Sigmoid colon (tissue), 4 donors: ENCODE measurements at regions not wholly inside any gene's neighbourhood (a gene's known extent, or its start where the extent isn't known, plus 50 kb on each side); places are given as distances from the start of the nearest gene placed in this dataset.

Experiments
- EP300 ChIP-seq, 4 donors: sonication (generic); formaldehyde crosslinking; IDR thresholded peaks; one replicate each; pipeline ENCODE4 v1.6.1; 2017; ENCODE audit warnings: antibody characterized with exemption in 4 of 4
- POLR2A ChIP-seq, 2 donors: fragments of 450-650 bp; IDR thresholded peaks; one replicate each; pipeline ENCODE4 v1.6.1; 2016; ENCODE audit warnings: antibody characterized with exemption in 2 of 2, mild to moderate bottlenecking in 2 of 2, moderate library complexity in 2 of 2
- TF ChIP-seq, protein P1 (sequence below), 4 experiments: fragments of 450-650 bp in 3 of 4; fragments of 200-600 bp in 1 of 4; IDR thresholded peaks; one replicate each; pipeline ENCODE4 v1.5.1; 2016 to 2019; ENCODE audit warnings: antibody characterized with exemption in 4 of 4, mild to moderate bottlenecking in 3 of 4, moderate library complexity in 2 of 4

GRCh38 chr3:147030274-147030673 lies 376.1 kb downstream of the ZIC4 start:
- TF ChIP-seq POLR2A (IDR thresholded peaks at IDR 0.05) (no peak), EP300 (IDR thresholded peaks at IDR 0.05) (no peak)
- TF ChIP-seq, protein P1, sequence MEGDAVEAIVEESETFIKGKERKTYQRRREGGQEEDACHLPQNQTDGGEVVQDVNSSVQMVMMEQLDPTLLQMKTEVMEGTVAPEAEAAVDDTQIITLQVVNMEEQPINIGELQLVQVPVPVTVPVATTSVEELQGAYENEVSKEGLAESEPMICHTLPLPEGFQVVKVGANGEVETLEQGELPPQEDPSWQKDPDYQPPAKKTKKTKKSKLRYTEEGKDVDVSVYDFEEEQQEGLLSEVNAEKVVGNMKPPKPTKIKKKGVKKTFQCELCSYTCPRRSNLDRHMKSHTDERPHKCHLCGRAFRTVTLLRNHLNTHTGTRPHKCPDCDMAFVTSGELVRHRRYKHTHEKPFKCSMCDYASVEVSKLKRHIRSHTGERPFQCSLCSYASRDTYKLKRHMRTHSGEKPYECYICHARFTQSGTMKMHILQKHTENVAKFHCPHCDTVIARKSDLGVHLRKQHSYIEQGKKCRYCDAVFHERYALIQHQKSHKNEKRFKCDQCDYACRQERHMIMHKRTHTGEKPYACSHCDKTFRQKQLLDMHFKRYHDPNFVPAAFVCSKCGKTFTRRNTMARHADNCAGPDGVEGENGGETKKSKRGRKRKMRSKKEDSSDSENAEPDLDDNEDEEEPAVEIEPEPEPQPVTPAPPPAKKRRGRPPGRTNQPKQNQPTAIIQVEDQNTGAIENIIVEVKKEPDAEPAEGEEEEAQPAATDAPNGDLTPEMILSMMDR (IDR thresholded peaks at IDR 0.05), result no peak
